ENCODE measurements at regions not wholly inside any gene's neighbourhood (a gene's known extent, or its start where the extent isn't known, plus 50 kb on each side); places are given as distances from the start of the nearest gene placed in this dataset.
"Not testable (repeated sequence)": the region's sequence is repeated elsewhere in the genome, so short reads cannot be mapped to it uniquely, and the experiment has no call there.

GRCh38 chr10:118953598-118954393 lies 75.7 kb upstream of the NANOS1 start:
- in situ Hi-C loops (cut with HindIII; ENCODE audit: low pct_unique_long_range_greater_than_20kb, low sequenced_read_pairs) = no loop called here
- no peak for TF ChIP-seq JUND (IDR thresholded peaks at IDR 0.05; ENCODE audit: low read depth)
- no peak for DNase-seq (ENCODE audit: low read depth in 1 of 2, low spot score in 1 of 2)

- no peak for TF ChIP-seq JUND (IDR thresholded peaks at IDR 0.05; ENCODE audit: low read depth)
- DNase-seq (ENCODE audit: low read depth in 1 of 2, low spot score in 1 of 2) = no peak
- in situ Hi-C loops (cut with HindIII; ENCODE audit: low pct_unique_long_range_greater_than_20kb, low sequenced_read_pairs) = no loop called here
Observed at GRCh38 chr10:118955531-118955930, 74.0 kb upstream of the NANOS1 start.

GRCh38 chr10:118955951-118956801 lies 73.3 kb upstream of the NANOS1 start:
- in situ Hi-C loops (cut with HindIII; ENCODE audit: low pct_unique_long_range_greater_than_20kb, low sequenced_read_pairs) = no loop called here
- no peak for DNase-seq (ENCODE audit: low read depth in 1 of 2, low spot score in 1 of 2)

GRCh38 chr10:118956802-118957442 lies 72.6 kb upstream of the NANOS1 start:
- in situ Hi-C loops (cut with HindIII; ENCODE audit: low pct_unique_long_range_greater_than_20kb, low sequenced_read_pairs) = no loop called here
- DNase-seq (ENCODE audit: low read depth in 1 of 2, low spot score in 1 of 2) = no peak
- TF ChIP-seq JUND (IDR thresholded peaks at IDR 0.05; ENCODE audit: low read depth) = no peak

More at GRCh38 chr10:118955951-118956801, 73.3 kb upstream of the NANOS1 start:
- no peak for TF ChIP-seq JUND (IDR thresholded peaks at IDR 0.05; ENCODE audit: low read depth)

GRCh38 chr10:118957443-118957825 lies 72.1 kb upstream of the NANOS1 start:
- no peak for TF ChIP-seq JUND (IDR thresholded peaks at IDR 0.05; ENCODE audit: low read depth)
- in situ Hi-C loops (cut with HindIII; ENCODE audit: low pct_unique_long_range_greater_than_20kb, low sequenced_read_pairs) = no loop called here
- DNase-seq (ENCODE audit: low read depth in 1 of 2, low spot score in 1 of 2) = no peak

GRCh38 chr10:118957966-118958365 lies 71.5 kb upstream of the NANOS1 start:
- TF ChIP-seq JUND (IDR thresholded peaks at IDR 0.05; ENCODE audit: low read depth) = no peak

GRCh38 chr10:118958559-118958958 lies 71.0 kb upstream of the NANOS1 start:
- in situ Hi-C loops (cut with HindIII; ENCODE audit: low pct_unique_long_range_greater_than_20kb, low sequenced_read_pairs) = no loop called here
- no peak for DNase-seq (ENCODE audit: low read depth in 1 of 2, low spot score in 1 of 2)
- TF ChIP-seq JUND (IDR thresholded peaks at IDR 0.05; ENCODE audit: low read depth) = no peak

More at GRCh38 chr10:118957966-118958365, 71.5 kb upstream of the NANOS1 start:
- no peak for DNase-seq (ENCODE audit: low read depth in 1 of 2, low spot score in 1 of 2)
- in situ Hi-C loops (cut with HindIII; ENCODE audit: low pct_unique_long_range_greater_than_20kb, low sequenced_read_pairs) = no loop called here

GRCh38 chr10:118958984-118959925 lies 70.3 kb upstream of the NANOS1 start:
- TF ChIP-seq JUND (IDR thresholded peaks at IDR 0.05; ENCODE audit: low read depth) = no peak
- in situ Hi-C loops (cut with HindIII; ENCODE audit: low pct_unique_long_range_greater_than_20kb, low sequenced_read_pairs) = no loop called here
- DNase-seq (ENCODE audit: low read depth in 1 of 2, low spot score in 1 of 2) = peak; percentile 33 to 60

- DNase-seq (ENCODE audit: low read depth in 1 of 2, low spot score in 1 of 2) = peak; percentile 25 to 72
- in situ Hi-C loops (cut with HindIII; ENCODE audit: low pct_unique_long_range_greater_than_20kb, low sequenced_read_pairs) = no loop called here
- no peak for TF ChIP-seq JUND (IDR thresholded peaks at IDR 0.05; ENCODE audit: low read depth)
Observed at GRCh38 chr10:118960157-118961090, 69.1 kb upstream of the NANOS1 start.

- in situ Hi-C loops (cut with HindIII; ENCODE audit: low pct_unique_long_range_greater_than_20kb, low sequenced_read_pairs) = no loop called here
- no peak for TF ChIP-seq JUND (IDR thresholded peaks at IDR 0.05; ENCODE audit: low read depth)
- DNase-seq (ENCODE audit: low read depth in 1 of 2, low spot score in 1 of 2) = no peak
Observed at GRCh38 chr10:118961436-118961835, 68.1 kb upstream of the NANOS1 start.

GRCh38 chr10:118962331-118962868 lies 67.1 kb upstream of the NANOS1 start:
- in situ Hi-C loops (cut with HindIII; ENCODE audit: low pct_unique_long_range_greater_than_20kb, low sequenced_read_pairs); DNase-seq (ENCODE audit: low read depth in 1 of 2, low spot score in 1 of 2): not testable (repeated sequence)
